H1 (cell line): ENCODE measurements at regions not wholly inside any gene's neighbourhood (a gene's known extent, or its start where the extent isn't known, plus 50 kb on each side); places are given as distances from the start of the nearest gene placed in this dataset.

Experiments used
- CTCF ChIA-PET: fragments of 300-600 bp; sonication (Branson Sonifier 250); formaldehyde crosslinking; loops from one replicate; lab custom pipeline; 2021; ENCODE audit not compliant: partially characterized antibody; lab: Charles Lee
- POLR2A ChIA-PET: fragments of 300-600 bp; sonication (Branson Sonifier 250); formaldehyde crosslinking; loops from one replicate; lab custom pipeline; 2021; ENCODE audit warnings: inconsistent platforms; ENCODE audit not compliant: partially characterized antibody; lab: Charles Lee
- DNase-seq, 2 experiments: peaks; one replicate each; pipeline versions ENCODE4 v3.0.0 to v3.0.0-alpha.2; 2010 to 2022; ENCODE audit warnings: low spot score in 2 of 2, low read depth in 1 of 2, mixed read lengths in 1 of 2
- FAIRE-seq: peaks from 2 replicates; lab custom pipeline; 2011; peaks lifted over from hg19 to GRCh38; lab: Jason Lieb, UNC
- H2AFZ ChIP-seq: 2 replicates; pipeline ENCODE4 v1.8.1; 2012; ENCODE audit warnings: low read length, inconsistent platforms
- H2AK5ac ChIP-seq: 2 replicates; pipeline ENCODE4 v1.6.1; 2013; ENCODE audit warnings: low read depth, low read length
- H2BK120ac ChIP-seq: replicated peaks from 2 replicates; pipeline ENCODE3; 2013; ENCODE audit warnings: low read depth, low read length, inconsistent platforms
- H2BK12ac ChIP-seq: 2 replicates; pipeline ENCODE4 v1.6.1; 2013; ENCODE audit warnings: low read depth, low read length
- H2BK15ac ChIP-seq: 2 replicates; pipeline ENCODE4 v1.6.1; 2013; ENCODE audit warnings: low read length
- H2BK20ac ChIP-seq: 2 replicates; pipeline ENCODE4 v1.6.1; 2013; ENCODE audit warnings: low read length
- H2BK5ac ChIP-seq: 2 replicates; pipeline ENCODE4 v1.6.1; 2013; ENCODE audit warnings: low read depth, low read length
- H3K14ac ChIP-seq: 2 replicates; pipeline ENCODE4 v1.6.1; 2013; ENCODE audit warnings: inconsistent platforms; ENCODE audit not compliant: insufficient read length
- H3K18ac ChIP-seq: 2 replicates; pipeline ENCODE4 v1.6.1; 2013; ENCODE audit warnings: low read length; ENCODE audit errors: extremely low read depth
- H3K23ac ChIP-seq: 2 replicates; pipeline ENCODE4 v1.6.1; 2013; ENCODE audit warnings: inconsistent platforms; ENCODE audit not compliant: insufficient read length
- H3K23me2 ChIP-seq: 2 replicates; pipeline ENCODE4 v1.6.1; 2013; ENCODE audit warnings: low read depth, low read length
- H3K27ac ChIP-seq: 2 replicates; pipeline ENCODE4 v1.6.1; 2011; ENCODE audit warnings: low read depth, low read length, inconsistent platforms
- H3K27me3 ChIP-seq, 4 experiments: replicated peaks in 1 of 4; 1 replicate in 1 of 4; 2 replicates in 3 of 4; pipeline versions ENCODE4 v1.6.1 to v1.8.1; 2011 to 2013; ENCODE audit warnings: low read length in 3 of 4, mild to moderate bottlenecking in 3 of 4, inconsistent platforms in 2 of 4, mixed read lengths in 2 of 4, moderate library complexity in 1 of 4; ENCODE audit not compliant: control insufficient read depth in 3 of 4, insufficient read depth in 3 of 4; ENCODE audit errors: extremely low read depth in 1 of 4
- H3K36me3 ChIP-seq, 4 experiments: 2 replicates each; pipeline versions ENCODE4 v1.6.1 to v1.8.1; 2011 to 2013; ENCODE audit warnings: mild to moderate bottlenecking in 4 of 4, low read length in 3 of 4, moderate library complexity in 2 of 4, control low read depth in 1 of 4, inconsistent platforms in 1 of 4; ENCODE audit not compliant: insufficient read depth in 4 of 4, control insufficient read depth in 2 of 4
- H3K4ac ChIP-seq: replicated peaks from 2 replicates; pipeline ENCODE3; 2013; ENCODE audit warnings: low read length, low read depth, mixed read lengths, inconsistent platforms; ENCODE audit not compliant: insufficient read length
- H3K4me1 ChIP-seq, 4 experiments: replicated peaks in 1 of 4; 1 replicate in 1 of 4; 2 replicates in 3 of 4; pipeline versions ENCODE4 v1.6.1 to v1.8.1; 2011 to 2013; ENCODE audit warnings: low read length in 3 of 4, inconsistent platforms in 2 of 4, mixed read lengths in 1 of 4; ENCODE audit not compliant: insufficient read depth in 4 of 4, control insufficient read depth in 3 of 4
- H3K4me2 ChIP-seq, 2 experiments: 2 replicates each; pipeline versions ENCODE4 v1.6.1 to v1.8.1; 2011 to 2013; ENCODE audit warnings: low read depth in 2 of 2, low read length in 2 of 2, control low read depth in 1 of 2, inconsistent platforms in 1 of 2, mild to moderate bottlenecking in 1 of 2; ENCODE audit not compliant: insufficient read depth in 1 of 2
- H3K4me3 ChIP-seq, 4 experiments: fragments of 200-600, 300-600 bp in 1 of 4; sonication (generic), shearing (Covaris generic), sonication (Bioruptor Twin) in 1 of 4; 2 replicates each; pipeline versions ENCODE4 v1.5.1 to v1.8.1; 2011 to 2016; ENCODE audit warnings: low read length in 4 of 4, low read depth in 3 of 4, control low read depth in 2 of 4, inconsistent platforms in 2 of 4, mild to moderate bottlenecking in 2 of 4, mixed read lengths in 1 of 4, moderate library complexity in 1 of 4; ENCODE audit not compliant: insufficient read depth in 2 of 4; ENCODE audit errors: extremely low read depth in 1 of 4
- H3K56ac ChIP-seq: replicated peaks from 2 replicates; pipeline ENCODE3; 2013; ENCODE audit warnings: low read depth, mild to moderate bottlenecking, mixed read lengths, low read length, inconsistent platforms; ENCODE audit not compliant: insufficient read length
- H3K79me1 ChIP-seq: 2 replicates; pipeline ENCODE4 v1.6.1; 2013; ENCODE audit warnings: low read depth, low read length, control low read depth
- H3K79me2 ChIP-seq, 2 experiments: 2 replicates each; pipeline versions ENCODE4 v1.6.1 to v1.8.1; 2012 to 2013; ENCODE audit warnings: low read length in 2 of 2, mild to moderate bottlenecking in 2 of 2, inconsistent platforms in 1 of 2; ENCODE audit not compliant: insufficient read depth in 2 of 2, control insufficient read depth in 1 of 2
- H3K9ac ChIP-seq, 4 experiments: replicated peaks in 1 of 4; 1 replicate in 1 of 4; 2 replicates in 3 of 4; pipeline versions ENCODE4 v1.6.1 to v1.8.1; 2011 to 2013; ENCODE audit warnings: low read depth in 3 of 4, low read length in 3 of 4, control low read depth in 2 of 4, mild to moderate bottlenecking in 2 of 4, moderate library complexity in 2 of 4, inconsistent platforms in 1 of 4; ENCODE audit errors: extremely low read depth in 1 of 4
- H3K9me3 ChIP-seq, 2 experiments: 2 replicates each; pipeline versions ENCODE4 v1.6.1 to v1.8.1; 2012 to 2013; ENCODE audit warnings: mild to moderate bottlenecking in 2 of 2, moderate library complexity in 2 of 2, control low read depth in 1 of 2, inconsistent platforms in 1 of 2, low read depth in 1 of 2, low read length in 1 of 2, mixed read lengths in 1 of 2; ENCODE audit not compliant: insufficient read depth in 2 of 2
- H4K20me1 ChIP-seq, 2 experiments: replicated peaks in 1 of 2; 2 replicates each; pipeline versions ENCODE3 to v1.8.1; 2011 to 2013; ENCODE audit warnings: inconsistent platforms in 2 of 2, low read length in 2 of 2, mild to moderate bottlenecking in 1 of 2; ENCODE audit not compliant: insufficient read depth in 2 of 2, control insufficient read depth in 1 of 2
- H4K5ac ChIP-seq: 2 replicates; pipeline ENCODE4 v1.6.1; 2013; ENCODE audit warnings: low read length, low read depth, mixed read lengths, inconsistent platforms; ENCODE audit not compliant: insufficient read length
- H4K8ac ChIP-seq: 2 replicates; pipeline ENCODE4 v1.8.0; 2013; ENCODE audit warnings: mild to moderate bottlenecking, moderate library complexity, low read length, inconsistent platforms; ENCODE audit not compliant: insufficient read depth; ENCODE audit errors: extremely low read depth
- H4K91ac ChIP-seq: replicated peaks from 2 replicates; pipeline ENCODE3; 2013; ENCODE audit warnings: low read length, mixed read lengths, inconsistent platforms; ENCODE audit not compliant: insufficient read length
- ATF3 ChIP-seq: IDR thresholded peaks from 2 replicates; pipeline ENCODE4 v1.6.1; 2011; ENCODE audit warnings: low read depth, mild to moderate bottlenecking, low read length; ENCODE audit not compliant: insufficient read depth
- CREB1 ChIP-seq: IDR thresholded peaks from 2 replicates; pipeline ENCODE4 v1.6.1; 2012; ENCODE audit warnings: inconsistent platforms
- SRF ChIP-seq: IDR thresholded peaks from 2 replicates; pipeline ENCODE4 v1.6.1; 2011; ENCODE audit warnings: mild to moderate bottlenecking, low read depth, low read length, moderate library complexity
- SUZ12 ChIP-seq: fragments of 200-600 bp; sonication (generic); IDR thresholded peaks from 2 replicates; pipeline ENCODE4 v1.6.1; 2012; ENCODE audit warnings: mild to moderate bottlenecking, inconsistent platforms, low read length, moderate library complexity, mixed read lengths
- WGBS, 2 experiments: shearing (Covaris generic) in 1 of 2; methylation state at CpG; one replicate each; pipeline versions ENCODE4 v1.1.6 to v1.1.7; 2013 to 2015; ENCODE audit warnings: low lambda C conversion rate in 2 of 2, mixed read lengths in 2 of 2, inconsistent platforms in 1 of 2, low coverage in 1 of 2, missing lambda C conversion rate in 1 of 2; ENCODE audit not compliant: insufficient replicate concordance in 2 of 2, insufficient coverage in 1 of 2, insufficient read length in 1 of 2; ENCODE audit errors: extremely low coverage in 1 of 2, missing lambda C conversion rate in 1 of 2; 5-methylcytosine and 5-hydroxymethylcytosine counted together

- H3K4me1 ChIP-seq, result peaks cover 0 to 8% (median 3%) of the 10 kb centered on the region in 4 experiments; a peak in 3 of 7 replicates
- DNase-seq (no peak), FAIRE-seq (no peak)
- H2AK5ac ChIP-seq, result no peak overlapping the region
- no peak overlapping the region for H3K56ac ChIP-seq
- no peaks in the 10 kb centered on the region for H4K20me1 ChIP-seq
- no peak overlapping the region for H3K27ac ChIP-seq
- no peak overlapping the region for H3K9ac ChIP-seq
- 0 out of 2 replicates have a peak overlapping the region, but pooled peaks have one; percentile 46 for H2AFZ ChIP-seq
- CTCF ChIA-PET, result interaction anchor here (1.0 kb wide), 1 partner anchor 193 kb away, joined by 3 read pairs; no protein-coding TSS in a partner anchor
- no peaks in the 10 kb centered on the region for H3K36me3 ChIP-seq
- H2BK15ac ChIP-seq, result no peak overlapping the region
- H2BK20ac ChIP-seq, result no peak overlapping the region
- no peak overlapping the region for H4K91ac ChIP-seq
- H3K79me1 ChIP-seq, result no peaks in the 10 kb centered on the region
- H4K5ac ChIP-seq, result no peak overlapping the region
- no peak overlapping the region for H3K18ac ChIP-seq
- no peaks in the 10 kb centered on the region for H3K27me3 ChIP-seq
- POLR2A ChIA-PET, result no interaction called here
- H3K4me2 ChIP-seq, result no peak overlapping the region
- no peak overlapping the region for H3K14ac ChIP-seq
- no peak overlapping the region for H3K23ac ChIP-seq
- no peak overlapping the region for H3K4me3 ChIP-seq
- no peaks in the 10 kb centered on the region for H3K79me2 ChIP-seq
- 76% methylated on average over 7 of the region's 9 CpGs; no CpG with 5 or more reads in 1 of the 2 experiments for WGBS, 2 experiments
- no peaks in the 10 kb centered on the region for H3K9me3 ChIP-seq
- H2BK120ac ChIP-seq, result no peak overlapping the region
- H4K8ac ChIP-seq, result no peak overlapping the region
- 0 out of 2 replicates have a peak overlapping the region, but pooled peaks have one; percentile 30 for H2BK5ac ChIP-seq
- no peaks in the 10 kb centered on the region for H3K23me2 ChIP-seq
- no peak overlapping the region for H2BK12ac ChIP-seq
- H3K4ac ChIP-seq, result no peak overlapping the region
- TF ChIP-seq ATF3, result no peak
- no peak for TF ChIP-seq CREB1
- no peak for TF ChIP-seq SRF
- no peak for TF ChIP-seq SUZ12
Measured at GRCh38 chr14:97854918-97855317, 1057.7 kb downstream of the VRK1 start.
